VCaP (cell line): ENCODE measurements at regions not wholly inside any gene's neighbourhood (a gene's known extent, or its start where the extent isn't known, plus 50 kb on each side); places are given as distances from the start of the nearest gene placed in this dataset.

Experiments used
- H3K27ac ChIP-seq: fragments of 450-650 bp; 2 replicates; pipeline ENCODE4 v1.5.1; 2017
- CTCF ChIP-seq: fragments of 450-650 bp; conservative IDR thresholded peaks from 2 replicates; pipeline ENCODE4 v1.5.1; 2017; ENCODE audit warnings: mild to moderate bottlenecking, moderate library complexity

GRCh38 chr1:69233463-69233862 is 334.3 kb upstream of the LRRC7 start:
- no peak for TF ChIP-seq CTCF
- H3K27ac ChIP-seq, result no peak overlapping the region

- no peak for TF ChIP-seq CTCF
- H3K27ac ChIP-seq, result no peak overlapping the region
These were observed 323.5 kb upstream of the LRRC7 start for GRCh38 chr1:69244211-69244610.

DNA sequence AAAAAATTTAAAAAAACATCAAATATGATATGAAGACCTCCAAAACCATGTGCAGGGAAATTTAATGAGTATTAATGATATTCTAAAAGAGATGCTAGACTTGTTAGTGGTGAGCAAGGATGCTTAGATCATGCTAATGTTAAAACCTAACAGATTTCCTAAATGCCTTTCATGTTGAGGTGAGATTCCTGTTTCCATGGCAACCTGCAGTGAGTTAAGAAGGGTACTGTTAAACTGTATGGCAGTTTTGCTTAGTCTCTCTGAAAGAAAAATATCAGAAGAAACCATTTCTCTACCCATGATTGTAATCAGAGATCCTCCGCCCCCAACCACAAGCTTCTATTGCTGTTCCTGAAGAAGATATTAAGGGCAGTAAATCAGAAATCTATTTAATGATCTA is 321.6 kb upstream of the LRRC7 start:
- H3K27ac ChIP-seq, result no peak overlapping the region
- no peak for TF ChIP-seq CTCF

DNA sequence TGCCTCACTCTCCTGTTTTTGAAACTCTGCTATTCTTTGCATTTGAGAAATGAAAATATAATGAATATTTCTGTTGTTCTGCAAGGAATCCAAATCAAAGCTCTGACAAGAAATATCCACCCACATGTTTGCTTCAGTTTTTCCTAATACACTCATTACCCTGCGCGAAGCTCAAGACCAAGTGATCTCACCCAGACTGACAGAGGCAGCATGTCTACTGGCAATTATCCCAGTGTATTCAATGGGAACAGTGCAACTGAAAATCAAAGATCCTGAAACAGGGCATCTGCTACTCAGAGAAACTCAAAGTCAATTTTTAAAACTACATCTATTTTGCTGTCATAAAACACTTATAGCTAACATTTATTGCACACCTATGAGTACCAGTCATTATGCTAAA is 321.0 kb upstream of the LRRC7 start:
- no peak overlapping the region for H3K27ac ChIP-seq
- TF ChIP-seq CTCF, result no peak

DNA sequence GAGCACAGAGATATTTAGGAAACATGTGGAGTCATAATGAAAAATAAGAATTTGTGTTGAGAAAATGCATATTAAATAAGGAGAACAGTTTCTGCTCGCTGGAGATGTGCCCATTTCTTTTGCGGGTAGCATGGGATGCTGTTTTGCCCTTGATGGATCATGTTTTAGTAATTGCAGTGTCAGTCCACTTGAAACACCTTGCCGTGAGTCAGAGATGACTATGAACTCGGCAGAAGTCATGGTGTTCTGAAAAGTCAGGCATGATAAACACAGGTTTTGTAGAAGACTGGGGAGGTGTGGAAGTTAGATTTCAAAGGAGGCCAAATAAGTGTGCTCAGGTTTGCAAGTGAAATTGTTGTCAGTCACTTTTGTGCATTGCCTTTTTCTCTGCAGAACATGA is 315.0 kb upstream of the LRRC7 start:
- no peak for TF ChIP-seq CTCF
- no peak overlapping the region for H3K27ac ChIP-seq

DNA sequence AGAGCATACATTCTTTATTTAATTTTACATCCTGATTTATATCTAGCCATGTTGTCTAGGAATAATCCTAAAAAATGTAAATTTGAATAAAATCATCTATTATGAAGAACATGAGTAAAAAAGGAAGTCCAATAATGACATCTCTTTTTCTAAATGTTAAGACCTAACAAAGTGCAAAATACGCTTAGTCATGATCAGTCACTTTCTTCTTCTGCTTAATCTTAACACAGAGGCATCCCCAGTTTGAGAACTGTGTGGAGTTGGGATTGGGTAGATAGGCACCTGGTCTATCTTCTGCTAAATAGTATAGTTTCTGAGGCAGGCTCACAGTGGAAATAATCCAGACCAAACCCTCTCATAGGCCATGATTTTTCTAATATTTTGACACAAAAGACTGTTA is 311.7 kb upstream of the LRRC7 start:
- H3K27ac ChIP-seq, result no peak overlapping the region
- TF ChIP-seq CTCF, result no peak

DNA sequence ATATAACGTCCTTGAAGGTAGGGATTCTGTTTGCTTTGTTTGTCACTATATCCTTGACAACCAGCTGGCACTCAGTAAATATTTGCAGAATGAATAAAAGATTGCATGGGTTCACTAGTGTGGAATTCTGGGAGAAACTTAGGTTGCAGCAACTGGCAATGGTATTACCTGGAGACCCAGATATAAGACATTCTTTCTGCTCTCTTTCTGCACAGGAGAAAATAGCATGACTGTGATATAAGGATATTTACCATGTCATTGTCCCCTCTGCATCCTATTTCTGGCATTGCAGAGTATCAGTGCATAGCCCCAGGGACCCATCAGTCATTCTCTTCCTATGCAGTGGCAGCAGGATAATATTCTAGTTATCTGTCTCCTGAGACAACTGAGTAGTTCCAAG is 308.9 kb upstream of the LRRC7 start:
- no peak overlapping the region for H3K27ac ChIP-seq
- no peak for TF ChIP-seq CTCF

- no peak overlapping the region for H3K27ac ChIP-seq
These were observed 303.8 kb upstream of the LRRC7 start for GRCh38 chr1:69263921-69264391.

More at GRCh38 chr1:69263921-69264391, 303.8 kb upstream of the LRRC7 start:
- TF ChIP-seq CTCF, result no peak
